ENCODE measurements at regions not wholly inside any gene's neighbourhood (a gene's known extent, or its start where the extent isn't known, plus 50 kb on each side); places are given as distances from the start of the nearest gene placed in this dataset.

DNA sequence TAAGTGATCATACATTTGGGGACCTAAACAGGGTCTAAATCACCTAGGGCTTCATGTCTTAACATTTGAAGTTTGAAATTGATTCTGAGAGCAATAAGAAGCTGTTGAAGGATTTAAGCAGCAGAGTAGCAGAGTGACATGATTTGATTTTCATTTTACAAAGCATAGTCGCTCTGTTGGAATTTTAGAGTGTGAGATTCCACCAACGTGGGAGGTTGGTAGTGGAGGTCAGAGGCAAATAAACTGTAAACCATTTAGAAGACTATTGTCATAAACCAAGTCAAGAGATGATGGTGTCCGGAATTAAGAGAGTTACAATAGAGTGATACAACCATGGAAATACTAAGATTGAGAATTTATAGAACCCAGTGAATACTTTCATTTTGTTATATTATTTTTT, 52.7 kb upstream of the ZDHHC17 start:
- DNase-seq, result no peak

- DNase-seq, result no peak
Observed at GRCh38 chr12:76713130-76713529, 50.8 kb upstream of the ZDHHC17 start.

- no peak for DNase-seq
Observed at GRCh38 chr12:76713986-76714385, 49.9 kb upstream of the ZDHHC17 start.
